MM.1S (cell line): ENCODE measurements at regions not wholly inside any gene's neighbourhood (a gene's known extent, or its start where the extent isn't known, plus 50 kb on each side); places are given as distances from the start of the nearest gene placed in this dataset.

Source experiments
- CTCF ChIP-seq: fragments of 300-600 bp; sonication (generic); IDR thresholded peaks from 2 replicates; pipeline ENCODE4 v1.5.1; 2016; ENCODE audit warnings: antibody characterized with exemption, low read length, mixed read lengths
- EZH2phosphoT487 ChIP-seq: fragments of 300-600 bp; sonication (generic); IDR thresholded peaks from 2 replicates; pipeline ENCODE4 v1.6.1; 2018; ENCODE audit warnings: antibody characterized with exemption, low read length

- TF ChIP-seq CTCF (no peak), EZH2phosphoT487 (no peak)
Measured at GRCh38 chr6:160919723-160920440, 71.7 kb upstream of the MAP3K4 start.
